ENCODE measurements at regions not wholly inside any gene's neighbourhood (a gene's known extent, or its start where the extent isn't known, plus 50 kb on each side); places are given as distances from the start of the nearest gene placed in this dataset.
"Not testable (repeated sequence)": the region's sequence is repeated elsewhere in the genome, so short reads cannot be mapped to it uniquely, and the experiment has no call there.

DNA sequence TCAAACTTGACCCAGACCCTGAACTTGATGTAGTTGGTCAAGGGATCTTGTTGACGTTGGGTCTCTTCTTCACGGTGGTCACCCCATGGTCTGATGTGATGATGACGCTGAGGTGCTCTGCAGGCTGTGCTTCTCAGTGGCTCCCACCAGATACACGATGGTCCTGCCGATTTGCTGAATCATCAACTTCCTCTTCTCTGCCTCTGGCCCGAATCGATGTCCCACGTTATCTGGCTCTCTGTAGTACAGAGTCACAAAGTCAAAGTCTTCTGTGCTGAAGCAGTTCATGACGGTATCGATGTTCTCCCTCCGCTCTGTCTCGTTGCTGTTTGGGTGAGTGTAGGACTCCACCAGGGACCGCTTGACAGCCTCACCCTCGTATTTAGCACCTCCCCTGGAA lies 58.5 kb upstream of the ZNF195 start:
- not testable (repeated sequence) for DNase-seq

DNA sequence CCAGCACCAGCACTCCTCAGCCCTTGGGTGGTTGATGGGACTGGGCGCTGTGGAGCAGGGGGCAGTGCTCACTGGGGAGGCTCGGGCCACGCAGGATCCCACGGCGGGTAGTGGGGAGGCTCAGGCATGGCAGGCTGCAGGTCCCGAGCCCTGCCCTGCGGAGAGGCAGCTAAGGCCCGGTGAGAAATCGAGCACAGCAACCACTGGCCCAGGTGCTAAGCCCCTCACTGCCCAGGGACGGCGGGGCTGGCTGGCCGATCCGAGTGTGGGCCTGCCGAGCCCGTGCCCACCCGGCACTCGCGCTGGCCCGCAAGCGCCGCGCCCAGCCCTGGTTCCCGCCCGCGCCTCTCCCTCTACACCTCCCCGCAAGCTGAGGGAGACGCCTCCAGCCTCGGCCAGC lies 56.0 kb upstream of the ZNF195 start:
- DNase-seq = no peak

DNA sequence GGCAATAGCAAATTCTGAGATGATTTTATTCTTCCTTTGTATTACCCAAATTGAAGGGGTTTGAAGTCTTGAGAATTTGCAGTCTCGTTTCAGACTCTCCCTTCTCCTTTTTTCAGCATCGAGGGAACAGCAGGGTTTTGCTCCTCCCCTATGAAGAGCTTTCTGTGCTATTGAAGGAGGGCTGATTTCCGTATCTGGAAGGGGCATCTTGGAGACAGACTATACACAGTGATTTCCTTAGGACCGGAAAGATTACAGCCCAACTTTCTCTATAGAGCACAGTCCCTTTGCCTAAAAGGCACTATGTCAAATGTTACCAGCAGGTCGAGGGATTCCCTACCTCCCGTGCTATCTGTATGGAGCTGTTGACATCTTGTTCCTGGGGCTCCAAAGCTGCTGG lies 50.2 kb upstream of the ZNF195 start:
- not testable (repeated sequence) for DNase-seq
